ENCODE measurements at regions not wholly inside any gene's neighbourhood (a gene's known extent, or its start where the extent isn't known, plus 50 kb on each side); places are given as distances from the start of the nearest gene placed in this dataset.

GRCh38 chr12:12017135-12017581 lies 53.6 kb upstream of the BCL2L14 start:
- Histone ChIP-seq H3K36me3 (no peaks in the 10 kb centered on the region), H3K9me3 (no peaks in the 10 kb centered on the region), H3K4me1 (peaks cover 0 to 17% (median 9%) of the 10 kb centered on the region in 6 donors), H3K27ac (no peak overlapping the region), H3K4me3 (no peak overlapping the region), H3K27me3 (replicated peaks in 1 of 7) (no peaks in the 10 kb centered on the region)
- intact Hi-C loops (cut with DNase I; ENCODE audit: low total_unique reads): no loop called here
- DNase-seq: no peak
- TF ChIP-seq POLR2A (IDR thresholded peaks at IDR 0.05) (no peak), POLR2AphosphoS5 (IDR thresholded peaks at IDR 0.05) (no peak), CTCF (IDR thresholded peaks at IDR 0.05 in 8 of 11, conservative IDR thresholded peaks at IDR 0.05 in 3 of 11) (no peak)
- WGBS, 5 donors: 65 to 83% (median 79%) methylated on average over 2 to 3 of the region's 3 CpGs

- Histone ChIP-seq H3K27me3 (replicated peaks in 1 of 7) (no peaks in the 10 kb centered on the region), H3K4me1 (peaks cover 0 to 20% (median 11%) of the 10 kb centered on the region in 6 donors), H3K27ac (no peak overlapping the region), H3K4me3 (no peak overlapping the region), H3K9me3 (no peaks in the 10 kb centered on the region), H3K36me3 (no peaks in the 10 kb centered on the region)
- intact Hi-C loops (cut with DNase I; ENCODE audit: low total_unique reads): no loop called here
- 47 to 65% (median 55%) methylated on average over 4 of the region's 4 CpGs for WGBS, 5 donors
- TF ChIP-seq POLR2A (IDR thresholded peaks at IDR 0.05) (no peak), POLR2AphosphoS5 (IDR thresholded peaks at IDR 0.05) (no peak), CTCF (IDR thresholded peaks at IDR 0.05 in 8 of 11, conservative IDR thresholded peaks at IDR 0.05 in 3 of 11) (no peak)
- DNase-seq: no peak
Observed at GRCh38 chr12:12017798-12018197, 52.9 kb upstream of the BCL2L14 start.

GRCh38 chr12:12018454-12018853 lies 52.3 kb upstream of the BCL2L14 start:
- intact Hi-C loops (cut with DNase I; ENCODE audit: low total_unique reads): no loop called here
- 81 to 88% (median 86%) methylated on average over 8 of the region's 8 CpGs for WGBS, 5 donors

GRCh38 chr12:12019881-12020280 lies 50.9 kb upstream of the BCL2L14 start:
- Histone ChIP-seq H3K27ac (no peak overlapping the region), H3K27me3 (replicated peaks in 1 of 7) (no peaks in the 10 kb centered on the region), H3K36me3 (no peaks in the 10 kb centered on the region), H3K4me3 (no peak overlapping the region), H3K4me1 (peaks cover 0 to 40% (median 25%) of the 10 kb centered on the region in 6 donors), H3K9me3 (no peaks in the 10 kb centered on the region)
- intact Hi-C loops (cut with DNase I; ENCODE audit: low total_unique reads): no loop called here
- 94 to 97% (median 96%) methylated on average over 9 of the region's 9 CpGs for WGBS, 5 donors
- DNase-seq: no peak
- TF ChIP-seq POLR2A (IDR thresholded peaks at IDR 0.05) (no peak), POLR2AphosphoS5 (IDR thresholded peaks at IDR 0.05) (no peak), CTCF (IDR thresholded peaks at IDR 0.05 in 8 of 11, conservative IDR thresholded peaks at IDR 0.05 in 3 of 11) (no peak)

More at GRCh38 chr12:12018454-12018853, 52.3 kb upstream of the BCL2L14 start:
- Histone ChIP-seq H3K4me3 (no peak overlapping the region), H3K9me3 (no peaks in the 10 kb centered on the region), H3K36me3 (no peaks in the 10 kb centered on the region), H3K27ac (no peak overlapping the region), H3K27me3 (replicated peaks in 1 of 7) (no peaks in the 10 kb centered on the region), H3K4me1 (peaks cover 0 to 25% (median 11%) of the 10 kb centered on the region in 6 donors)
- TF ChIP-seq CTCF (IDR thresholded peaks at IDR 0.05 in 8 of 11, conservative IDR thresholded peaks at IDR 0.05 in 3 of 11): no peak
- TF ChIP-seq POLR2AphosphoS5 (IDR thresholded peaks at IDR 0.05): no peak
- TF ChIP-seq POLR2A (IDR thresholded peaks at IDR 0.05): no peak
- no peak for DNase-seq

Data from spleen (tissue), 11 donors.